DMS53 treated with DMSO at 0.1 percent for 48 hours (cell line): ENCODE measurements at regions not wholly inside any gene's neighbourhood (a gene's known extent, or its start where the extent isn't known, plus 50 kb on each side); places are given as distances from the start of the nearest gene placed in this dataset.
"Not testable (repeated sequence)": the region's sequence is repeated elsewhere in the genome, so short reads cannot be mapped to it uniquely, and the experiment has no call there.

Experiments used
- DNase-seq: peaks from one replicate; lab custom pipeline; 2025; ENCODE audit not compliant: unreplicated experiment; lab: John Stamatoyannopoulos, UW

DNA sequence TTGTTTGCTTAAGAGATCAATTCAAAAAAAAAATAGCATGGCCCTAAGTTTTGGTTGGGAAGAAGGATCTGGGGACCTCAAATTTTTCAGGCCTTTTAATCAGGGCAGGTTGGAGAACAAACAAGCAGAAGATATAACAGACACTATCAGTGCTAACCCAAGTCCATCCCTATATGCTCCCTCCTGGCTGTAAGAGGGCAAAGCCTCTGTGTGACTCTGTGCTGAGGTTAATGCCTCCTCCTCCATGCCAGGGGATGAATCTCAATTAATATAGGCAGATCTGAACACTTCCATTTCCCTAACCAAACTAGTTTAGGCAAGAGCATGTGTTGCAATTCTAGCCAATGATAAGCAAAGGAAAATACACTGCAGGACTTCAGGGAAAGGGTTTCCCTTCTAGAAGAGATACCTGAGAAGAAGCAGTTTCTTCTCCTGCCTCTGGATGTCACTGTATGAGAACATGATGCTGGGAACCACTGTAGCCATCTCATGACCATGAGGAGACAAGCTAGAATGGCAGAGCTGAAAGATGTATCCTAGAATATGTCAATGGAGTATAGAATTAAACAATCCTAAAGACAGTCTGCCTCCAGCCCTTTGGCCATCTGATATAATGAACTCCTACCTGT, 76.0 kb downstream of the CHD9NB start:
- DNase-seq, result peak; percentile 15

GRCh38 chr16:52967744-52968143, 85.0 kb downstream of the CHD9NB start:
- DNase-seq, result no peak

GRCh38 chr16:52964290-52964689, 88.4 kb downstream of the CHD9NB start:
- DNase-seq, result no peak

DNA sequence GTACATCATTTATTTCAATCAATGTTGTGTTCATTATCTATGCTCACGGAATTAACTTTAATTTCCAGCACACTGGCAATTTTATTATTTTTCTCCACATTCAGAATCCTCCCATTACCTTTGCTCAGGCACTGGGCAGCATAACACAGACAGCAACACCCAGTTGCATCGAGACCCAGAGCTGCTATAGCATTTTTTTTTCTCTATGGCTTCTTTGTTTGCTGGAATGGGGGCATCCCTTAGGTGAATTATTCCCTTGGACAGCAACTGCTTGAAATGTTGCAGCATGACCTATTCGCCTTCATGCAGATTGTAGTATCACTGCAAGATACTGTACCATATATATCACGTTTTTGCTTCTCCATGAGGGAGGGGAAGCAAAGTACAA, 88.8 kb downstream of the CHD9NB start:
- DNase-seq, result no peak

- no peak for DNase-seq
These were observed 89.4 kb downstream of the CHD9NB start for GRCh38 chr16:52963212-52963854.

DNA sequence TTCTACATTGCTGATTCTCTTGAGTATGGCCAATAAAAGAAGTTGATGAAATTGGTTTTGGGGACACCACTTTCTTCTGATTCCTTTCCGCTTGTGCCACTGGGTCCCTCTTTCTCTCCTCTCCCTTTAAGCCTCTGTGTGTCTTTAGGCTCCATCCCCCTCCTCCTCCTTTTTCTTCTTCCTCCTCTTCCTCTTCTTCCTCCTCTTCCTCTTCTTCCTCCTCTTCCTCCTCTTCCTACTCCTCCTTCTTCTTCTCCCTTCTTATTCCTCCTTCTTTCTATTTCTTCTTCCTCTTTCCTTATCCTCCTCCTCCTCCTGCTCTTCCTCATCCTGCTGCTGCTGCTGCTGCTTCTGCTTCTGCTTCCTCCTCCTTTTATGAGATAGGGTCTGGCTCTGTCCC, 93.7 kb downstream of the CHD9NB start:
- DNase-seq, result no peak

GRCh38 chr16:52957199-52957598, 95.5 kb downstream of the CHD9NB start:
- no peak for DNase-seq

DNA sequence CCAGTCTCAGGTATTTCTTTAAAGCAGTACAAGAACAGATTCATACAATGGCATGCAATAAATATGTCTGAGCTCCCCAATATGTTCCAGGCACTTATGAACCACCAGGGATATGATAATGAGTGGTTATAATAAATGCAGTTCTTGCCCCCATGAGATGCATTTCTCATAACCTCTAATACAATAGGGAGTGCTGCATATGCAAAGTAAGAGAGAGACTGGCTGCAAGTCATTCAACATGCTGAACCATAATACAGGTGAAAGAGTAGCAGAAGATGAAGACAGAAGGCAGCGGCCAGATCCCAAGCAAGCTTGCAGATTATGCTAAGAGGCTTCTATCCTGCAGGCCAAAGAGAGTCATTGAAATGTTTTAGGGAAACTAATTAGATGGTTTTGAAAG, 96.7 kb downstream of the CHD9NB start:
- no peak for DNase-seq

- no peak for DNase-seq
These were observed 99.5 kb downstream of the CHD9NB start for GRCh38 chr16:52953215-52953614.

- DNase-seq, result no peak
These were observed 103.8 kb downstream of the CHD9NB start for GRCh38 chr16:52948946-52949345.

GRCh38 chr16:52932321-52932720, 120.4 kb downstream of the CHD9NB start:
- DNase-seq, result no peak

DNA sequence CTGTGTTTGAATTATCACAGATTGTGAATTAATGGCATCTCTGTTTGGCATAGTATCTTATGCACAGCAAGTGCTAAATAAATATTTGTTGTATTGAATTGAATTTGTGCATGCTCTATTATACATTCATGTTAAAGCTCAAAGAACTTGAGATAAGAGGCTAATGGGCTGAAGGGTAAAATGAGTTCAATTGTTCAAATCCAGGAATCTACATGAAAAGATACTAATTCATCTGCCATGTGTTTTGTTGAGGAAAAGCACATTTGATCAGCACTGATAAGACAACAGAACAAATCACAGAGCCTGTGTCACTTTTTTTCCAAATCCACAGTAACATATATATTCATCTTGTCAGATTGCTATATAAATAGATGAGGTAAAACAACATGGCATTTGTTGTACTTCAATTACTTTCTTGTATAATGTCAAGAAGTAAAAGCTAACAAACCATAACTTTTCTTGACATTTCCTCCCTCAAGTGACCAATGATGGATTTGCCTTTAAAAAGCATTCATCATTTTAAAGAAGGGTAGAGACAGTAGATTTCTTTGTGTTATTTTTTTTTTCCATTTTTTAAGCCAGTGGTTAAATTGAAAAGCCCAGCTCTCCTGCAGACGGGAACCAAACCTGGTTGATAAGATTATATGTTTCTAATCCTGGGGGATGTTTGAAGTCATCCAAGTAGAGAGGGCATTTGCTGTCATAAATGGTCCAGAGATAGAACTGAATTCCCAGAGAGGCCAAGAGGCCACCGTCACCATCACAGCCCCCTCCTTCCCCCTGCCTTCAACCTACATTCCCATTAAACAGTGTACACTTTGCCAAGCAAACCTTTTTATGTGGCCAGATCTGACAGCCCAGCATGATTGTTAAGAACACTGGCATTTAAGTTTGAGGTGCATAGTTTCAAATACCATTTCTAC, 123.0 kb downstream of the CHD9NB start:
- no peak for DNase-seq

DNA sequence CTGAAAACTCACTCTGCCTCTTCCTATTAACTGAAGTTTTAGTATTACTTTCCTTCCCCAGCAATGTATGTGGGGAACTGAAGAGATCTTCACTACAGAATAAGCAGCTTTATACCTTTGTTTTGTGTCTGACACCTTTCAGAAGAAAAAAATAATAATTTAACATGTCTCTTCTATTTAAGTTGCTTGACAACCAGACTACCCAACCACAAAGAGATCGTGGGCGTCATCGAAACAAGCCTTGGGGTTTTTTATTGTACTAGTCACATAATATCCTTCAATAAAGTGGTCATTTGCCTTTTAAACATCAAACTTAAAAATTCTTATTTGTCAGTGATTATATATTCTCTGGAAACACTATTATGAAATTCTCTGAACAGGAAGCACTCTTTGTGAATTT, 123.7 kb downstream of the CHD9NB start:
- no peak for DNase-seq

DNA sequence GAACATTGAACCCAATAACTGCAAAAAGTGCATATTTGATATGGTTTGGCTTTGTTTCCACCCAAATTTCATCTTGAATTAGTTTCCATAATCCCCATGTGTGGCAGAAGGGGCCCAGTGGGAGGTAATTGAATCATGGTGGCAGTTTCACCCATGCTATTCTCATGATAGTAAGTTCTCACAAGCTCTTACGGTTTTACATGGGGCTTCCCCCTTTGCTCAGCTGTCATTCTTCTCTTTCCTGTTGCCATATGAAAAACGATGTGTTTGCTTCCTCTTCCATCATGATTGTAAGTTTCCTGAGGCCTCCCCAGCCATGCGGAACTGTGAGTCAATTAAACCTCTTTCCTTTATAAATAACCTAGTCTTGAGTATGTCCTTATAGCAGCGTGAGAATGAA, 127.6 kb downstream of the CHD9NB start:
- no peak for DNase-seq

DNA sequence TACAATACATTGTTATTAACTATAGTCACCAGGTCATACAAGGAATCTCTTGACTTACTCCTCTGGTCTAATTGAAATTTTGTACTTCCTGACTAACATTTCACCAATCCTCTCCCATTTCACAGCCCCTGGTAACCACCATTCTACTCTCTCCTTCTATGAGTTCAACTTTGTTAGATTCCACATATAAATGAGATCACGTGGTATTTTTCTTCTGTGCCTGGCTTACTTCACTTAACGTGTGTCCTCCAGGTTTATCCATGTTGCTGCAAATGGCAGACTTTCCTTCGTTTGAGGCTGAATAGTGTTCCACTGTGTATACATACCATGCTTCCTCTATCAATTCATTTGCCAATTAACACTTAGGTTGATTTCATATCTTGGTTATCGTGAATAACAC, 128.5 kb downstream of the CHD9NB start:
- no peak for DNase-seq

DNA sequence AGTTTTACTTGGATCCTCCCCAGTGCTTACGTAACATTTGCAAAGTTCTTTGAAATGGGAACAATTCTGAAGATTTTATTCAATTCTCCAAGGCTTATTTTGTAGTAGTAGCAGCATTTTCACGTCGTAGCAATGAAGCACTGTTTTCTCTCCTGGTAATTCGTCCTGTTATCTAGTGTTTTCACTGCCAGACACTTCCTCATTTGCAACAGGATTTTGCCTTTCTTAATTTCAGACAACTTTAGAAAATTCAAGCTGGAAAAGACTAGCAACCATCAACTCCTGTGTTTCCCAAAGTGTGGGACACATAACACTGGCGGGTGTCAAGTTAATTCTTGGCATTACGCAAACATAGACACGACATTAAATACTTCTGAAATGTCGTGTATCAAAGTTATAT, 131.6 kb downstream of the CHD9NB start:
- DNase-seq, result no peak

- DNase-seq, result no peak
These were observed 132.4 kb downstream of the CHD9NB start for GRCh38 chr16:52920331-52920730.

GRCh38 chr16:52914428-52914827, 138.3 kb downstream of the CHD9NB start:
- no peak for DNase-seq

DNA sequence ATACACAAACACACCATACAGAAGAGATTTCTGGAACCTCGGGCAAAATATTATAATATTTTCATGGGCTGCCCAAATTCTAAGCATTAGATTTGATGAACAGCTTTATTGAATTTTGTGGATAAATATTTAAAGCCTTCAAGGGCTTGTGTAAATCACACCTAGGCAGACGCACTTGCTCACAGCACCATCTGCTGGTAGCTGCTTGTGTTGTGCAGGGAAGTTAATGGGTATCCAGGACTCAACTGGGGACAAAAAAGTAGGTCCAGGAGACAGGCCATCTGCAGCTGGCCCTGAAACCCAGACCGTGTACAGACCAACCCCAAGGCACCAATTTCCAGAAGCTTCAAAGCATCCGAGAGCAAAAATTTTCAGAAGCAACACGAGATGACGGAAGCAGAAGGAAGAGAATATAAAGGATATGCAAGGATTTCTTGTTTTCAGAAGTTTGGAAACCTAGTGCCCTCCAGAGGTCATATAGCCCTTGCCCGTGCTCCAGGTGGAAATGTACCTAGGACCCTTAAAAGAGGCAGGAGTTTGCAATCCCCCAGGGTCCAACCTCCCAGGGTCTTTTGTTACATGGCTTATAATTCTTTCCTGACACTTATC, 140.0 kb downstream of the CHD9NB start:
- DNase-seq, result peak; percentile 68

- not testable (repeated sequence) for DNase-seq
These were observed 144.6 kb downstream of the CHD9NB start for GRCh38 chr16:52908057-52908456.

DNA sequence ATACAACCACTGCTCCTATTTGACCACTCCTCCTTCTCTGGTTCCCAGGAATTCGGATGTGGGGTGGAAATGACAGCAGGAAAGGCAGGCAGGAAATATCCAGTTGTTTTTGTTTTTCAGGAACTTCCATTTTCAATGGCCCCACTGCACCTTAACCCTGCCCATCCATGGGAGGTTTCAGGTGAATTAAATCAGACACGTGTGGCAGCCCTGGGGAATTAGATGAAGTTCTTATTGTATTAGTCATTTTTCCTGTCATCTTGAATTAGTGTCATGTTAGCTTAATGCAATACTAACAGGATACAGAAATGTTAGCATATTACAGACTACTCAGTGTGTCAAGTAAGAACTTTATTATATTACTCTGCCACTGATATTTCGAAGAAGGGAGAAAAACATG, 146.4 kb downstream of the CHD9NB start:
- DNase-seq, result no peak
